Upper lobe of left lung (tissue), 6 donors: ENCODE measurements at regions not wholly inside any gene's neighbourhood (a gene's known extent, or its start where the extent isn't known, plus 50 kb on each side); places are given as distances from the start of the nearest gene placed in this dataset.
A peak's percentile ranks its signal among the peaks of the same experiment; 100 is the strongest.
"Not testable (repeated sequence)": the region's sequence is repeated elsewhere in the genome, so short reads cannot be mapped to it uniquely, and the experiment has no call there.

Source experiments
- ATAC-seq, 2 donors: fragments of 200-7000 bp; cut with Tn5 transposase; one replicate each; pipeline ENCODE4 v1.9.1; 2022; ENCODE audit warnings: mild to moderate bottlenecking in 2 of 2, moderate library complexity in 2 of 2; ENCODE audit not compliant: low FRiP score in 2 of 2
- DNase-seq, 2 donors: peaks; one replicate each; pipeline ENCODE4 v3.0.0-alpha.2; 2019 to 2020
- H3K27ac ChIP-seq, 4 donors: fragments of 200-600 bp; sonication (generic); one replicate each; pipeline ENCODE4 v1.5.1; 2016 to 2019
- H3K27me3 ChIP-seq, 4 donors: fragments of 200-600 bp; sonication (generic); one replicate each; pipeline ENCODE4 v1.5.1; 2017 to 2019
- H3K36me3 ChIP-seq, 4 donors: fragments of 200-600 bp; sonication (generic); one replicate each; pipeline ENCODE4 v1.5.1; 2016 to 2019
- H3K4me1 ChIP-seq, 4 donors: fragments of 200-600 bp; sonication (generic); one replicate each; pipeline ENCODE4 v1.5.1; 2018 to 2019
- H3K4me3 ChIP-seq, 4 donors: fragments of 200-600 bp; sonication (generic); one replicate each; pipeline ENCODE4 v1.5.1; 2017 to 2019; ENCODE audit warnings: mild to moderate bottlenecking in 2 of 4, moderate library complexity in 1 of 4
- H3K9me3 ChIP-seq, 4 donors: fragments of 200-600 bp; sonication (generic); one replicate each; pipeline ENCODE4 v1.5.1; 2018 to 2019
- CTCF ChIP-seq, 6 experiments: fragments of 450-650 bp in 4 of 6; fragments of 200-600 bp in 2 of 6; sonication (generic) in 2 of 6; IDR thresholded peaks; one replicate each; pipeline ENCODE4 v1.5.1; 2016 to 2019; ENCODE audit warnings: antibody characterized with exemption in 6 of 6
- EP300 ChIP-seq, 4 donors: sonication (generic); formaldehyde crosslinking; IDR thresholded peaks; one replicate each; pipeline ENCODE4 v1.5.1; 2017; ENCODE audit warnings: antibody characterized with exemption in 4 of 4, control low read depth in 2 of 4
- POLR2A ChIP-seq, 4 donors: fragments of 450-650 bp; IDR thresholded peaks; one replicate each; pipeline ENCODE4 v1.5.1; 2016 to 2017; ENCODE audit warnings: antibody characterized with exemption in 4 of 4, mild to moderate bottlenecking in 2 of 4
- POLR2AphosphoS5 ChIP-seq, 2 donors: sonication (generic); formaldehyde crosslinking; IDR thresholded peaks; one replicate each; pipeline ENCODE4 v1.5.1; 2017; ENCODE audit warnings: antibody characterized with exemption in 2 of 2
- WGBS, 2 donors: methylation state at CpG; one replicate each; pipeline ENCODE4 v1.1.5; 2017 to 2018; 5-methylcytosine and 5-hydroxymethylcytosine counted together
- donor health status: DM: no; HTN: no; CAD: no; lungs with moderate emphysema.
- donor health status: DM: no; HTN: yes; CAD: no; lungs with severe emphysema.

- WGBS, 2 donors, result 73 to 79% methylated on average over 5 to 9 of the region's 9 CpGs
- TF ChIP-seq POLR2A (IDR thresholded peaks at IDR 0.05) (no peak), CTCF (IDR thresholded peaks at IDR 0.05) (no peak), EP300 (IDR thresholded peaks at IDR 0.05) (no peak), POLR2AphosphoS5 (IDR thresholded peaks at IDR 0.05) (no peak)
- ATAC-seq, result peak in 1 of 2 donors; percentile 55
- H3K4me1 ChIP-seq, result no peaks in the 10 kb centered on the region
- H3K4me3 ChIP-seq, result no peak overlapping the region
- H3K27me3 ChIP-seq, result no peaks in the 10 kb centered on the region
- H3K36me3 ChIP-seq, result no peaks in the 10 kb centered on the region
- H3K27ac ChIP-seq, result no peak overlapping the region
- DNase-seq, result no peak
- no peaks in the 10 kb centered on the region for H3K9me3 ChIP-seq
Measured at GRCh38 chrX:35285289-35285962, 342.8 kb downstream of the FAM47B start.

- WGBS, 2 donors, result 56 to 65% methylated on average over 1 of the region's 1 CpG
- no peaks in the 10 kb centered on the region for H3K9me3 ChIP-seq
- H3K4me3 ChIP-seq, result no peak overlapping the region
- H3K27me3 ChIP-seq, result no peaks in the 10 kb centered on the region
- DNase-seq (no peak), ATAC-seq (no peak)
- no peaks in the 10 kb centered on the region for H3K36me3 ChIP-seq
- no peak overlapping the region for H3K27ac ChIP-seq
- H3K4me1 ChIP-seq, result no peaks in the 10 kb centered on the region
- TF ChIP-seq POLR2AphosphoS5 (IDR thresholded peaks at IDR 0.05), result no peak
- no peak for TF ChIP-seq EP300 (IDR thresholded peaks at IDR 0.05)
- no peak for TF ChIP-seq CTCF (IDR thresholded peaks at IDR 0.05)
- no peak for TF ChIP-seq POLR2A (IDR thresholded peaks at IDR 0.05)
Measured at GRCh38 chrX:35288657-35289056, 346.1 kb downstream of the FAM47B start.

GRCh38 chrX:35289952-35290351, 347.4 kb downstream of the FAM47B start:
- no peak overlapping the region for H3K27ac ChIP-seq
- H3K4me1 ChIP-seq, result no peaks in the 10 kb centered on the region
- no peak for ATAC-seq
- DNase-seq, result no peak
- H3K4me3 ChIP-seq, result no peak overlapping the region
- H3K27me3 ChIP-seq, result no peaks in the 10 kb centered on the region
- H3K9me3 ChIP-seq, result no peaks in the 10 kb centered on the region
- no peaks in the 10 kb centered on the region for H3K36me3 ChIP-seq
- no peak for TF ChIP-seq POLR2A (IDR thresholded peaks at IDR 0.05)
- WGBS, 2 donors, result 56 to 75% methylated on average over 2 of the region's 2 CpGs

- Histone ChIP-seq H3K4me3 (no peak overlapping the region), H3K36me3 (no peaks in the 10 kb centered on the region), H3K27ac (no peak overlapping the region), H3K27me3 (no peaks in the 10 kb centered on the region), H3K9me3 (no peaks in the 10 kb centered on the region), H3K4me1 (no peaks in the 10 kb centered on the region)
- WGBS, 2 donors, result 71 to 76% methylated on average over 2 of the region's 2 CpGs
- DNase-seq (no peak), ATAC-seq (no peak)
- TF ChIP-seq CTCF (IDR thresholded peaks at IDR 0.05) (no peak), POLR2A (IDR thresholded peaks at IDR 0.05) (no peak), EP300 (IDR thresholded peaks at IDR 0.05) (no peak), POLR2AphosphoS5 (IDR thresholded peaks at IDR 0.05) (no peak)
Measured at GRCh38 chrX:35291013-35291412, 348.4 kb downstream of the FAM47B start.

- DNase-seq (no peak), ATAC-seq (no peak)
Measured at GRCh38 chrX:35292522-35292921, 349.9 kb downstream of the FAM47B start.

GRCh38 chrX:35305037-35305436, 362.4 kb downstream of the FAM47B start:
- ATAC-seq, H3K27ac ChIP-seq, H3K4me1 ChIP-seq, H3K27me3 ChIP-seq, H3K36me3 ChIP-seq, H3K4me3 ChIP-seq, DNase-seq: not testable (repeated sequence)
- H3K9me3 ChIP-seq, result peaks cover 0 to 18% (median 0%) of the 10 kb centered on the region in 4 donors

More at GRCh38 chrX:35292522-35292921, 349.9 kb downstream of the FAM47B start:
- Histone ChIP-seq H3K4me1 (no peaks in the 10 kb centered on the region), H3K27me3 (no peaks in the 10 kb centered on the region), H3K9me3 (no peaks in the 10 kb centered on the region), H3K27ac (no peak overlapping the region), H3K36me3 (no peaks in the 10 kb centered on the region), H3K4me3 (no peak overlapping the region)
- TF ChIP-seq CTCF (IDR thresholded peaks at IDR 0.05) (no peak), EP300 (IDR thresholded peaks at IDR 0.05) (no peak), POLR2A (IDR thresholded peaks at IDR 0.05) (no peak), POLR2AphosphoS5 (IDR thresholded peaks at IDR 0.05) (no peak)
